ENCODE measurements at regions not wholly inside any gene's neighbourhood (a gene's known extent, or its start where the extent isn't known, plus 50 kb on each side); places are given as distances from the start of the nearest gene placed in this dataset.

DNA sequence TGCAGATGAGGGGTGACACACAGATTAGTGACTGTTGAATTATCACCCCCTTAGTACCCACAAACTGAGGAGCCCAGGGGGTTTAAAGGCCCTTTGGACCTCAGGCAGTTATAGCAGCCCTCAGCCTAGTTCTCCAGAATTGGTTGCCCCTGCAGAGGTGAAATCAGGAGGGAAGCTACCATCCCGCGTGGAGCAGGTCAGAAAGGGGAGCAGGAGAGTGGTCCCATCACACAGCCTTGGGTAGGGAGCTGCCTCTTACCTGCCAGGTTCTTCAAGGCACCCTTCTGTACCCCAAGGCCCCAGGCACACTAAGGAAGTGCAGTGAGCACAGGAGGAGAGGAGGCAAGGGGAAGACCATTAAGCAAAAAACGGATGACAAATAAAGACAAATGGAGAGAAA, 121.2 kb upstream of the TNR start:
- TF ChIP-seq, protein P1, sequence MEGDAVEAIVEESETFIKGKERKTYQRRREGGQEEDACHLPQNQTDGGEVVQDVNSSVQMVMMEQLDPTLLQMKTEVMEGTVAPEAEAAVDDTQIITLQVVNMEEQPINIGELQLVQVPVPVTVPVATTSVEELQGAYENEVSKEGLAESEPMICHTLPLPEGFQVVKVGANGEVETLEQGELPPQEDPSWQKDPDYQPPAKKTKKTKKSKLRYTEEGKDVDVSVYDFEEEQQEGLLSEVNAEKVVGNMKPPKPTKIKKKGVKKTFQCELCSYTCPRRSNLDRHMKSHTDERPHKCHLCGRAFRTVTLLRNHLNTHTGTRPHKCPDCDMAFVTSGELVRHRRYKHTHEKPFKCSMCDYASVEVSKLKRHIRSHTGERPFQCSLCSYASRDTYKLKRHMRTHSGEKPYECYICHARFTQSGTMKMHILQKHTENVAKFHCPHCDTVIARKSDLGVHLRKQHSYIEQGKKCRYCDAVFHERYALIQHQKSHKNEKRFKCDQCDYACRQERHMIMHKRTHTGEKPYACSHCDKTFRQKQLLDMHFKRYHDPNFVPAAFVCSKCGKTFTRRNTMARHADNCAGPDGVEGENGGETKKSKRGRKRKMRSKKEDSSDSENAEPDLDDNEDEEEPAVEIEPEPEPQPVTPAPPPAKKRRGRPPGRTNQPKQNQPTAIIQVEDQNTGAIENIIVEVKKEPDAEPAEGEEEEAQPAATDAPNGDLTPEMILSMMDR (optimal IDR thresholded peaks at IDR 0.05 in 1 of 3, IDR thresholded peaks at IDR 0.05 in 1 of 3, conservative IDR thresholded peaks at IDR 0.05 in 1 of 3; ENCODE audit: extremely low read depth in 1 of 3, insufficient read depth in 2 of 3, low read length in 3 of 3) = no peak
- no peak for TF ChIP-seq EZH2 (IDR thresholded peaks at IDR 0.05; ENCODE audit: low read length)
